GM21390 (cell line): ENCODE measurements at regions not wholly inside any gene's neighbourhood (a gene's known extent, or its start where the extent isn't known, plus 50 kb on each side); places are given as distances from the start of the nearest gene placed in this dataset.

Source experiments
- ATAC-seq: cut with Tn5 transposase; IDR thresholded peaks from one replicate; pipeline ENCODE4 v1.9.1; 2021; ENCODE audit not compliant: unreplicated experiment

- ATAC-seq, result no peak
These were observed 661.0 kb downstream of the GALC start for GRCh38 chr14:87331991-87332390.

GRCh38 chr14:87325741-87326140 is 667.2 kb downstream of the GALC start:
- ATAC-seq, result no peak

GRCh38 chr14:87323191-87323590 is 669.8 kb downstream of the GALC start:
- no peak for ATAC-seq

GRCh38 chr14:87321548-87321947 is 671.4 kb downstream of the GALC start:
- no peak for ATAC-seq

GRCh38 chr14:87312894-87313205 is 680.1 kb downstream of the GALC start:
- no peak for ATAC-seq

- ATAC-seq, result no peak
These were observed 680.7 kb downstream of the GALC start for GRCh38 chr14:87312169-87312893.

- ATAC-seq, result no peak
These were observed 683.4 kb downstream of the GALC start for GRCh38 chr14:87309557-87309956.

- ATAC-seq, result no peak
These were observed 686.4 kb downstream of the GALC start for GRCh38 chr14:87306409-87307168.

GRCh38 chr14:87305345-87305744 is 687.6 kb downstream of the GALC start:
- no peak for ATAC-seq

GRCh38 chr14:87304404-87304803 is 688.6 kb downstream of the GALC start:
- ATAC-seq, result no peak

- ATAC-seq, result no peak
These were observed 706.2 kb downstream of the GALC start for GRCh38 chr14:87286826-87287225.

GRCh38 chr14:87286191-87286590 is 706.8 kb downstream of the GALC start:
- ATAC-seq, result no peak

- ATAC-seq, result no peak
These were observed 707.5 kb downstream of the GALC start for GRCh38 chr14:87285506-87285905.

GRCh38 chr14:87283547-87283946 is 709.4 kb downstream of the GALC start:
- no peak for ATAC-seq

GRCh38 chr14:87282266-87282665 is 710.7 kb downstream of the GALC start:
- no peak for ATAC-seq

GRCh38 chr14:87278415-87278814 is 714.6 kb downstream of the GALC start:
- no peak for ATAC-seq

- ATAC-seq, result no peak
These were observed 721.7 kb downstream of the GALC start for GRCh38 chr14:87271331-87271730.

- ATAC-seq, result no peak
These were observed 724.0 kb downstream of the GALC start for GRCh38 chr14:87268997-87269396.

GRCh38 chr14:87264796-87265195 is 728.2 kb downstream of the GALC start:
- ATAC-seq, result no peak

GRCh38 chr14:87264272-87264785 is 728.7 kb downstream of the GALC start:
- ATAC-seq, result no peak

GRCh38 chr14:87261621-87262020 is 731.4 kb downstream of the GALC start:
- ATAC-seq, result no peak

GRCh38 chr14:87260460-87260859 is 732.5 kb downstream of the GALC start:
- ATAC-seq, result no peak
